ENCODE measurements at regions not wholly inside any gene's neighbourhood (a gene's known extent, or its start where the extent isn't known, plus 50 kb on each side); places are given as distances from the start of the nearest gene placed in this dataset.
"Not testable (repeated sequence)": the region's sequence is repeated elsewhere in the genome, so short reads cannot be mapped to it uniquely, and the experiment has no call there.

DNA sequence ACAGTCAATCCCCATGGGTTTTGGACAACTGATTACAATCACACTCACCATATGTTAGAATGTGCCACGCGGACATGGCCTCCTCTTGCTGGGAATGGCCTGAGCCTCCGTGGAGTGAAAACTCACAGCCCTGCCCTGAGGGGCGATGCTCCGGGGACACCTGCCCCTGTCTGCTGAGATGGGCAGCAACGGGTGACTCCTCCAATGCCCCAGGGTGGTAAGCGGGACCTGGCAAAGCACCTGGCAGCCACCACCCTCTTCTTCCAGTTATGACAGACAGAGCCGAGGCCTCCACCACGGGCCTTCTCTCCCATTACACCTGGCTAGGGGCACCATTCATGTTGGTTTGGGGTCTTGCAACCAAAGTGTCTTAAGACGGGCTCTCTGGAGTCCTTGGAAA, 94.9 kb upstream of the COL5A1 start:
- DNase-seq (ENCODE audit: low spot score) (no peak), ATAC-seq (ENCODE audit: low read depth) (no peak)
- no peak overlapping the region for H3K27ac ChIP-seq (ENCODE audit: poor library complexity, severe bottlenecking)
- H3K9me3 ChIP-seq (ENCODE audit: severe bottlenecking): no peaks in the 10 kb centered on the region
- TF ChIP-seq, protein P1, sequence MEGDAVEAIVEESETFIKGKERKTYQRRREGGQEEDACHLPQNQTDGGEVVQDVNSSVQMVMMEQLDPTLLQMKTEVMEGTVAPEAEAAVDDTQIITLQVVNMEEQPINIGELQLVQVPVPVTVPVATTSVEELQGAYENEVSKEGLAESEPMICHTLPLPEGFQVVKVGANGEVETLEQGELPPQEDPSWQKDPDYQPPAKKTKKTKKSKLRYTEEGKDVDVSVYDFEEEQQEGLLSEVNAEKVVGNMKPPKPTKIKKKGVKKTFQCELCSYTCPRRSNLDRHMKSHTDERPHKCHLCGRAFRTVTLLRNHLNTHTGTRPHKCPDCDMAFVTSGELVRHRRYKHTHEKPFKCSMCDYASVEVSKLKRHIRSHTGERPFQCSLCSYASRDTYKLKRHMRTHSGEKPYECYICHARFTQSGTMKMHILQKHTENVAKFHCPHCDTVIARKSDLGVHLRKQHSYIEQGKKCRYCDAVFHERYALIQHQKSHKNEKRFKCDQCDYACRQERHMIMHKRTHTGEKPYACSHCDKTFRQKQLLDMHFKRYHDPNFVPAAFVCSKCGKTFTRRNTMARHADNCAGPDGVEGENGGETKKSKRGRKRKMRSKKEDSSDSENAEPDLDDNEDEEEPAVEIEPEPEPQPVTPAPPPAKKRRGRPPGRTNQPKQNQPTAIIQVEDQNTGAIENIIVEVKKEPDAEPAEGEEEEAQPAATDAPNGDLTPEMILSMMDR (IDR thresholded peaks at IDR 0.05; ENCODE audit: poor library complexity, severe bottlenecking): no peak
- peaks cover 4% of the 10 kb centered on the region for H3K4me1 ChIP-seq (ENCODE audit: insufficient read depth, poor library complexity, severe bottlenecking)
- no peaks in the 10 kb centered on the region for H3K36me3 ChIP-seq (ENCODE audit: low read depth)
- no peaks in the 10 kb centered on the region for H3K27me3 ChIP-seq (ENCODE audit: insufficient read depth, poor library complexity, severe bottlenecking)
- no peak overlapping the region for H3K4me3 ChIP-seq (ENCODE audit: severe bottlenecking)

DNA sequence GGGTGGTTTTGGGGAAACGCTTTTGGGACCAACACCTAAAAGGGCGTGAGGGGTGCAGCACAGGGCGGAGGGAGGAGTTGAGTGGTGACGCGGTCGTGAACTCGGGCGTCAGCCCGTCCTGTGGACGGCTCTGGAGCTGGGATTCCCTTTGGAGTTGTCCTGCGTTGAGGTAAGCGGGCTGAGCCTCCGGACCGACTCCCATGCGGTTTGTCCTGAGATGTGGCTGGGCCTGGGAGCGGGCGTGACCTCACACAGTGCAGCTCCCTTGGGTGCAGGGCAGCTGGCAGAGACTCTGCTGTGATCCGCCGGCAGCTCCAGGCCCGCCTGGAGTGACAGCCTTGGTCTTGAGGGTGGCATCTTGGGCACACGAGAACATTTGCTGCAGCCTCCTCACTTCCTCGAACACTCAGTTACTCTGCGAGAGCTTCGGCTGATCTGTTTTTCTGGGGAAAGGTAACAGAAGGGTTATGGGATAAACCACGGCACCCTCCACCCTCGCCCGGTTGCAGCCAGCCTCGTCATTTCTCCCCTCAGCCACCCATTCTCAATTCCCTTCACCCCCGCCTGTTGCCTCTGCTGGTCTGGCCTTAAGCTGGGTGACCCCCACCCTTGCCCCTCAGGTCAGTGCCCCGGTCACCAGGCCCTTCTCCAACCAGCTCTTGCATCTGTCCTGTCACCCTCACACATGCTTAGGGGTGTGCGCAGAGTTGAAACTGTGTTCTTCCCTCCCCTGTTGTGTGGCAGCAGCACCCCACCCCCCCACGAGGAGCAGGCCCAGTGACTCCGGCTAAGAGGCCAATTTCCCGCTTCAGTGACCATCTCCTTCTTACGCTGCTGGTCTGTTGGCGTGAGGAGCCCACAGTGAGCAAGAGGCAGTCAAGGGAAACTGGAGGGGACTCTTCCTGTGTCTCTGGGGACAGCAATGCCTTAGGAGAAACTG, 94.2 kb upstream of the COL5A1 start:
- ATAC-seq (ENCODE audit: low read depth) (no peak), DNase-seq (ENCODE audit: low spot score) (no peak)
- H3K27ac ChIP-seq (ENCODE audit: poor library complexity, severe bottlenecking): no peak overlapping the region
- H3K9me3 ChIP-seq (ENCODE audit: severe bottlenecking): no peaks in the 10 kb centered on the region
- TF ChIP-seq, protein P1 (IDR thresholded peaks at IDR 0.05; ENCODE audit: poor library complexity, severe bottlenecking): no peak
- H3K27me3 ChIP-seq (ENCODE audit: insufficient read depth, poor library complexity, severe bottlenecking): no peaks in the 10 kb centered on the region
- H3K4me1 ChIP-seq (ENCODE audit: insufficient read depth, poor library complexity, severe bottlenecking): peaks cover 11% of the 10 kb centered on the region
- no peak overlapping the region for H3K4me3 ChIP-seq (ENCODE audit: severe bottlenecking)
- H3K36me3 ChIP-seq (ENCODE audit: low read depth): no peaks in the 10 kb centered on the region

- Histone ChIP-seq H3K4me1 (ENCODE audit: insufficient read depth, poor library complexity, severe bottlenecking) (peaks cover 14% of the 10 kb centered on the region), H3K36me3 (ENCODE audit: low read depth) (no peaks in the 10 kb centered on the region), H3K27ac (ENCODE audit: poor library complexity, severe bottlenecking) (no peak overlapping the region), H3K4me3 (ENCODE audit: severe bottlenecking) (no peak overlapping the region), H3K9me3 (ENCODE audit: severe bottlenecking) (no peaks in the 10 kb centered on the region), H3K27me3 (ENCODE audit: insufficient read depth, poor library complexity, severe bottlenecking) (no peaks in the 10 kb centered on the region)
- ATAC-seq (ENCODE audit: low read depth): no peak
- DNase-seq (ENCODE audit: low spot score): no peak
- TF ChIP-seq, protein P1 (IDR thresholded peaks at IDR 0.05; ENCODE audit: poor library complexity, severe bottlenecking): no peak
Observed at GRCh38 chr9:134548185-134548584, 93.4 kb upstream of the COL5A1 start.

- Histone ChIP-seq H3K27me3 (ENCODE audit: insufficient read depth, poor library complexity, severe bottlenecking) (no peaks in the 10 kb centered on the region), H3K36me3 (ENCODE audit: low read depth) (no peaks in the 10 kb centered on the region), H3K4me3 (ENCODE audit: severe bottlenecking) (no peak overlapping the region), H3K4me1 (ENCODE audit: insufficient read depth, poor library complexity, severe bottlenecking) (peaks cover 14% of the 10 kb centered on the region), H3K27ac (ENCODE audit: poor library complexity, severe bottlenecking) (no peak overlapping the region), H3K9me3 (ENCODE audit: severe bottlenecking) (no peaks in the 10 kb centered on the region)
- TF ChIP-seq, protein P1 (IDR thresholded peaks at IDR 0.05; ENCODE audit: poor library complexity, severe bottlenecking): no peak
- ATAC-seq (ENCODE audit: low read depth) (no peak), DNase-seq (ENCODE audit: low spot score) (no peak)
Observed at GRCh38 chr9:134548618-134549017, 93.0 kb upstream of the COL5A1 start.

DNA sequence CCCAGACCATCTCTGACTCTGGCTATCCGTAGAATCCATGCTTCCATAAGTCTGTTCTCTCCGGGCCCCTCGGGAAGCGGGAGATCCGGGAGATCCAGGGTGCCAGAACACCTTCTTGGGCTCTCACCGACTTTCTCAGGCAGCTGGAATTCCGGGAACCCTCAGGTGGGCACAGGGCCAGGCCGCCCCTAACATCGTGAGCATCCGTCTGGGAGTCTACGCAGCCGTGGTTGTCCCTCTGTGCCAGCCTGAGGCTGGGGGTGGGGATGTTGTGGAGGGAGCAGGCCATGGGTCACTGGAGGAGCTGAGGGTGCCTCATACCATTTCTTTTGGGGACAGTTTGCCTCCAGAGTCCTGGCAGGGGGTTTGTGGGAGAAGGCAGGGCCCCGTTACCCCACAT, 92.3 kb upstream of the COL5A1 start:
- ATAC-seq (ENCODE audit: low read depth): no peak
- H3K36me3 ChIP-seq (ENCODE audit: low read depth): no peaks in the 10 kb centered on the region
- H3K4me1 ChIP-seq (ENCODE audit: insufficient read depth, poor library complexity, severe bottlenecking): peaks cover 14% of the 10 kb centered on the region
- no peaks in the 10 kb centered on the region for H3K27me3 ChIP-seq (ENCODE audit: insufficient read depth, poor library complexity, severe bottlenecking)
- H3K9me3 ChIP-seq (ENCODE audit: severe bottlenecking): no peaks in the 10 kb centered on the region
- no peak overlapping the region for H3K27ac ChIP-seq (ENCODE audit: poor library complexity, severe bottlenecking)
- TF ChIP-seq, protein P1 (IDR thresholded peaks at IDR 0.05; ENCODE audit: poor library complexity, severe bottlenecking): no peak
- H3K4me3 ChIP-seq (ENCODE audit: severe bottlenecking): no peak overlapping the region
- no peak for DNase-seq (ENCODE audit: low spot score)

DNA sequence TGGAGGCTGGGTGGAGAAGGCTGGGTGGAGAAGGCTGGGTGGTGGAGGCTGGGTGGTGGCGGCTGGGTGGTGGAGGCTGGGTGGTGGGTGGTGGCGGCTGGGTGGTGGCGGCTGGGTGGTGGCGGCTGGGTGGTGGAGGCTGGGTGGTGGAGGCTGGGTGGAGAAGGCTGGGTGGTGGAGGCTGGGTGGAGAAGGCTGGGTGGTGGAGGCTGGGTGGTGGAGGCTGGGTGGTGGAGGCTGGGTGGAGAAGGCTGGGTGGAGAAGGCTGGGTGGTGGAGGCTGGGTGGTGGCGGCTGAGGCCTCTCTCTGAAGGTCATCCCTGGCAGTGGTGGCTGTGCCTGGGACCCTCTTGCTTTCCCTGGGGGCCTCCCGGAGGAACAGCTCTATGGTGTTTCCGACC, 91.5 kb upstream of the COL5A1 start:
- H3K27ac ChIP-seq (ENCODE audit: poor library complexity, severe bottlenecking); H3K27me3 ChIP-seq (ENCODE audit: insufficient read depth, poor library complexity, severe bottlenecking); H3K4me3 ChIP-seq (ENCODE audit: severe bottlenecking); H3K36me3 ChIP-seq (ENCODE audit: low read depth); H3K9me3 ChIP-seq (ENCODE audit: severe bottlenecking); ATAC-seq (ENCODE audit: low read depth); DNase-seq (ENCODE audit: low spot score): not testable (repeated sequence)
- peaks cover 14% of the 10 kb centered on the region for H3K4me1 ChIP-seq (ENCODE audit: insufficient read depth, poor library complexity, severe bottlenecking)
